ENCODE measurements at regions not wholly inside any gene's neighbourhood (a gene's known extent, or its start where the extent isn't known, plus 50 kb on each side); places are given as distances from the start of the nearest gene placed in this dataset.
A peak's percentile ranks its signal among the peaks of the same experiment; 100 is the strongest.
"Not testable (repeated sequence)": the region's sequence is repeated elsewhere in the genome, so short reads cannot be mapped to it uniquely, and the experiment has no call there.

DNA sequence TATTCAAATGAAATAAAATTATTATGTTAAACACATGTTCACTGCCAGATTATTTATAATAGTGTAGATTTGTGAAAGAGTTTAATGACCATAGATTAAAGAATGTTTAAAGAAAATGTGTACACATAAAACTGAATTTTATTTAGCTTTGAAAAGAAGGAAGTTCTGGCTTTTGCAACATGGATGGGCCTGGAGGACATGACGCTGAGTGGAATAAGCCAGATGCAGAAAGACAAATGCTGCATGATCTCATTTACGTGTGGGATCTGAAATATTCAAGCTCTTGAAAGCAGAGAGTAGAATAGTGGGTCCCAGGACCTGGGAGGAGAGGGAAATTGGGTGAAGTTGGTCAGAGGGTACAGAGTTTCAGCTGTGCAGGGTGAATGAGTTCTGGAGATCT is 1261.2 kb downstream of the TMEM121 start:
- H3K4me3 ChIP-seq (ENCODE audit: low read depth, low read length), result no peak overlapping the region
- no peak for DNase-seq (ENCODE audit: low read depth)
- TF ChIP-seq, protein P1, sequence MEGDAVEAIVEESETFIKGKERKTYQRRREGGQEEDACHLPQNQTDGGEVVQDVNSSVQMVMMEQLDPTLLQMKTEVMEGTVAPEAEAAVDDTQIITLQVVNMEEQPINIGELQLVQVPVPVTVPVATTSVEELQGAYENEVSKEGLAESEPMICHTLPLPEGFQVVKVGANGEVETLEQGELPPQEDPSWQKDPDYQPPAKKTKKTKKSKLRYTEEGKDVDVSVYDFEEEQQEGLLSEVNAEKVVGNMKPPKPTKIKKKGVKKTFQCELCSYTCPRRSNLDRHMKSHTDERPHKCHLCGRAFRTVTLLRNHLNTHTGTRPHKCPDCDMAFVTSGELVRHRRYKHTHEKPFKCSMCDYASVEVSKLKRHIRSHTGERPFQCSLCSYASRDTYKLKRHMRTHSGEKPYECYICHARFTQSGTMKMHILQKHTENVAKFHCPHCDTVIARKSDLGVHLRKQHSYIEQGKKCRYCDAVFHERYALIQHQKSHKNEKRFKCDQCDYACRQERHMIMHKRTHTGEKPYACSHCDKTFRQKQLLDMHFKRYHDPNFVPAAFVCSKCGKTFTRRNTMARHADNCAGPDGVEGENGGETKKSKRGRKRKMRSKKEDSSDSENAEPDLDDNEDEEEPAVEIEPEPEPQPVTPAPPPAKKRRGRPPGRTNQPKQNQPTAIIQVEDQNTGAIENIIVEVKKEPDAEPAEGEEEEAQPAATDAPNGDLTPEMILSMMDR (IDR thresholded peaks at IDR 0.05; ENCODE audit: insufficient read depth, low read length), result no peak

DNA sequence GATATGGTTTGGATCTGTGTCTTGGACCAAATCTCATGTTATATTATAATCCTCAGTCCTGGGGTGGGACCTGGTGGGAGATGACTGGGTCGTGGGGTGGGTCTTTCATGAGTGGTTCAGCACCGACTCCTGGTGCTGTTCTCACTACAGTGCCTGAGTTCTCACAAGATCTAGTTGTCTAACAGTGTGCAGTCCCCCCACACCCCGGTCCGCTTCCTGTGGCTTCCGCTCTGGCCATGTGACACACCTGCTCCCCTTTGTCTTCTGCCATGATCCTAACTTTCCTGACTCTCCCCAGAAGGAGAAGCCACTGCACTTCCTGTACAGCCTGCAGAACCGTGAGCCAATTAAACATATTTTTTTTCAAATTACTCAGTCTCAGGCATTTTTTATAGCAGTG is 1262.2 kb downstream of the TMEM121 start:
- DNase-seq (ENCODE audit: low read depth), result no peak

DNA sequence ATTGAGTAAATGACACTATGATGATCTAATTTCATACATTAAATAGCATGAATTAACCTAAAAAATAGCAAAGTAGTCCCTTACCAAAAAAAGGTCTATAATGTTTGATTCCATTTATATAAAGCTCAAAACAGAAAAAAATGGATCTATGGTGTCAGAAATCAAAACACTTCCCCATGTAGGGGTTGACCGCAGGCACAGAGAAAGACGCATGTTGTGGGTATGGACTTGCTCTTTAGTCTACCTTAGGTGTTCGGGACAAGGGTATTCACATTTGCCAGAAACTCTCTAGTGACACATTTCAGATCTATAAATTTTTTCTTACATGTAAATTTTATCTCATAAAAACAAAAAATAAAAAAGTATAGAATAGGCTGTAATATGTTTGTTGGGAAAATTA is 1262.9 kb downstream of the TMEM121 start:
- no peak for DNase-seq (ENCODE audit: low read depth)
- H3K4me3 ChIP-seq (ENCODE audit: low read depth, low read length), result no peak overlapping the region
- TF ChIP-seq, protein P1 (IDR thresholded peaks at IDR 0.05; ENCODE audit: insufficient read depth, low read length), result no peak

More for the DNA sequence above, 1262.2 kb downstream of the TMEM121 start:
- H3K4me3 ChIP-seq (ENCODE audit: low read depth, low read length), result no peak overlapping the region
- TF ChIP-seq, protein P1 (IDR thresholded peaks at IDR 0.05; ENCODE audit: insufficient read depth, low read length), result no peak

DNA sequence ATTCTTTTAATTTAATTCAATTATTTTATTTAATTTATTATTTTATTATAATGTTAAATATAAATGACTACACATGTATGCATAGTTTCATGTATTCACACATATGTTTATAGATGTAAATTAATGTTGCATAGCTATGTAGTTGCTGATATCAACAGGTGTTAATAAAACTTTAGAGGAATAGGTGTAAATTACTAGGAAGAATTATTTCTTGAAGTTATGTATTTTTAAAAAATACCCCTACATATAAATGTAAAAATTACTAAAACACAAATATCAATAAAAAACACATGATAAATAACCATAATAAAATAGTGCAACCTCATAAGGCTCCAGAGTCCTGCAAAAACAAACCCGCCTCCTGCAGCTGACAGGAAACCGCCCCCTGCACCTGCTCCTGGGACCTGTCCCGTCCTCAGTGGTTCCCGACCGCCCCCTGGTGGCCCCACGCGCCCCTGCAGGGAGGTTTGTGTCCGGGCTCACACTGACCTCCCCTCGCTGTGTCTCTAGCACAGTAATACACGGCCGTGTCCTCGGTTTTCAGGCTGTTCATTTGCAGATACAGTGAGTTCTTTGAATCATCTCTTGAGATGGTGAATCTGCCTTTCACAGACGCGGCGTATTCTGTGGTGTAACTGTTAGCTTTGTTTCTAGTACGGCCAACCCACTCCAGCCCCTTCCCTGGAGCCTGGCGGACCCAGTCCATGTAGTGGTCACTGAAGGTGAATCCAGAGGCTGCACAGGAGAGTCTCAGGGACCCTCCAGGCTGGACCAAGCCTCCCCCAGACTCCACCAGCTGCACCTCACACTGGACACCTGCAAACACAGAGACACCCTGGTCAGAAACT is 1264.0 kb downstream of the TMEM121 start:
- H3K4me3 ChIP-seq (ENCODE audit: low read depth, low read length), result no peak overlapping the region
- no peak for DNase-seq (ENCODE audit: low read depth)
- TF ChIP-seq, protein P1 (IDR thresholded peaks at IDR 0.05; ENCODE audit: insufficient read depth, low read length), result peak; percentile 28

DNA sequence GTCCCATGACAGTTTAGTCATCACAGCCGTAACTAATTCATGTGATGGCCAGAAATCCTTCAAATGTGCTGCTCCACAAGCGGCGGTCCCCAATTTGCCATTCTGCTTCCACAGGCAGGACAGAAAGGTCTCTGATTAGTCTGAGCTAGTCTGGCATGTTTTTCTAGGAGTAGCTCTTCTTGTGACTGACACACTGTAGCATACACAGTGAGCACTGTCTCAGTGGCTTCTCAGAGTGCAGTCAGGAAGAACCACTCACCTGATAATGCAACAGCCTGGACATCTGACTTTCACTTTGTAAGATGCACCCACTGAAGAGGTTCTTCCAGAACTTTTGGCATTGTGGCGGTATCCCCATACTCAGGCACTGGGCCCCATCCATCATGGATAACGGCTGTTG is 1266.2 kb downstream of the TMEM121 start:
- DNase-seq (ENCODE audit: low read depth), result no peak
- TF ChIP-seq, protein P1 (IDR thresholded peaks at IDR 0.05; ENCODE audit: insufficient read depth, low read length), result no peak
- H3K4me3 ChIP-seq (ENCODE audit: low read depth, low read length), result no peak overlapping the region

DNA sequence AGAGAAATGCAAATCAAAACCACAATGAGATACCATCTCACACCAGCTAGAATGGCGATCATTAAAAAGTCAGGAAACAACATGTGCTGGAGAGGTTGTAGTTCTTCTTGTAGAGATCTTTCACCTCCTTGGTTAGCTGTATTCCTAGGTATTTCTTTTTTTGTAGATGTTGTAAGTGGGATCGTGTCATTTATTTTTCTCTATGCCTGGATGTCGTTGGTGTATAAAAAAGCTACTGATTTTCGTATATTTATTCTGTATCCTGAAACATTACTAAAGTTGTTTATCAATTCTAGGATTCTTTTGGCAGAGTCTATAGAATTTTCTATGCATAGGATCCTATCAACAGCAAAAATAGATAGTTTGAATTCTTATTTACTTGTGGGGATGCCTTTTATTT is 1271.8 kb downstream of the TMEM121 start:
- DNase-seq (ENCODE audit: low read depth); H3K4me3 ChIP-seq (ENCODE audit: low read depth, low read length): not testable (repeated sequence)

DNA sequence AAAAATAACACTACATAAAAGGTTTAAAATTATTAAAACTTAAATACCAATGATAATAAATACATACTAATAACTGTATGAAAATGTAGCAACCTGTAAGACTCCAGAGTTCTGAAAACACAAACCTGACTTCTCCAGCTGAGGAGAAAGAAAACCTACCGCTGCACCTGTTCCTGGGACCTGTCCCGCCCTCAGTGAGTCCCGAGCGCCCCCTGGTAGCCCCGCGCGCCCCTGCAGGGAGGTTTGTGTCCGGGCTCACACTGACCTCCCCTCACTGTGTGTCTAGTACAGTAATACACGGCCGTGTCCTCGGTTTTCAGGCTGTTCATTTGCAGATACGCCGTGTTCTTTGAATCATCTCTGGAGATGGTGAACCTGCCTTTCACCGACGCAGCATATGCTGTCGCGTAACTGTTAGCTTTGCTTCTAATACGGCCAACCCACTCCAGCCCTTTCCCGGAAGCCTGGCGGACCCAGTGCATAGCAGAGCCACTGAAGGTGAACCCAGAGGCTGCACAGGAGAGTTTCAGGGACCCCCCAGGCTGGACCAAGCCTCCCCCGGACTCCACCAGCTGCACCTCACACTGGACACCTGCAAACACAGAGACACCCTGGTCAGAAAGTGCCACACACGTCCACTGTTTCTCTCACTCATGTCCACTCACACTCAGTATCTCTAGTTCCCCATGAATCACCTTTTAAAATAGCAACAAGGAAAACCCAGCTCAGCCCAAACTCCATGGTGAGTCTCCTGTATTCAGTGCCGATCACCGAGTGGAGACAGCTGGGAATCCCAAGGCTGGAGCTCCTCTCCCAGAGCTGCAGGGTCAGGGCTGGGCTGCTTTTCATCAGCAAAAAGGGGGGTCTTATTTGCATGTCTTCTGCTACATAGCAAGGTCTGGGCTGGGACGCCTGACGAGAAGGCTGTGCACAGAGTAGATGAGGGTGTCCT is 1276.3 kb downstream of the TMEM121 start:
- H3K4me3 ChIP-seq (ENCODE audit: low read depth, low read length), result no peak overlapping the region
- DNase-seq (ENCODE audit: low read depth), result no peak
- TF ChIP-seq, protein P1 (IDR thresholded peaks at IDR 0.05; ENCODE audit: insufficient read depth, low read length), result no peak
